Stomach (tissue), 8 donors: ENCODE measurements at regions not wholly inside any gene's neighbourhood (a gene's known extent, or its start where the extent isn't known, plus 50 kb on each side); places are given as distances from the start of the nearest gene placed in this dataset.

Experiments
- DNase-seq, 2 donors: peaks; one replicate each; pipeline versions ENCODE4 v3.0.0 to v3.0.0-alpha.2; 2013 to 2019
- H3K27ac ChIP-seq, 5 donors: fragments of 200-600 bp in 4 of 5; sonication (generic) in 4 of 5; one replicate each; pipeline ENCODE4 v1.5.1; 2013 to 2019; ENCODE audit warnings: mild to moderate bottlenecking in 1 of 5, moderate library complexity in 1 of 5
- H3K27me3 ChIP-seq, 3 donors: fragments of 200-600 bp; sonication (generic); one replicate each; pipeline ENCODE4 v1.5.1; 2017 to 2019; ENCODE audit warnings: mixed run types in 1 of 3
- H3K36me3 ChIP-seq, 4 donors: fragments of 200-600 bp; sonication (generic); 1 replicate in 3 of 4; 2 replicates in 1 of 4; pipeline ENCODE4 v1.5.1; 2016 to 2019
- H3K4me1 ChIP-seq, 4 donors: fragments of 200-600 bp; sonication (generic); one replicate each; pipeline ENCODE4 v1.5.1; 2016 to 2019
- H3K4me3 ChIP-seq, 4 donors: fragments of 200-600 bp; sonication (generic) in 3 of 4; one replicate each; pipeline ENCODE4 v1.5.1; 2016 to 2019; ENCODE audit warnings: mild to moderate bottlenecking in 1 of 4
- H3K9me3 ChIP-seq, 4 donors: fragments of 200-600 bp; sonication (generic); one replicate each; pipeline ENCODE4 v1.5.1; 2016 to 2019
- CTCF ChIP-seq, 7 experiments: fragments of 450-650 bp in 4 of 7; fragments of 200-600 bp in 3 of 7; sonication (generic) in 3 of 7; IDR thresholded peaks; one replicate each; pipeline ENCODE4 v1.5.1; 2016 to 2019; ENCODE audit warnings: antibody characterized with exemption in 7 of 7, control low read depth in 2 of 7, mild to moderate bottlenecking in 1 of 7
- EP300 ChIP-seq: sonication (generic); formaldehyde crosslinking; IDR thresholded peaks from one replicate; pipeline ENCODE4 v1.6.1; 2017; ENCODE audit warnings: antibody characterized with exemption
- POLR2A ChIP-seq, 4 donors: fragments of 450-650 bp; IDR thresholded peaks; one replicate each; pipeline ENCODE4 v1.6.1; 2016; ENCODE audit warnings: antibody characterized with exemption in 4 of 4, control low read depth in 2 of 4, mild to moderate bottlenecking in 1 of 4, moderate library complexity in 1 of 4
- POLR2AphosphoS5 ChIP-seq, 3 donors: sonication (generic); formaldehyde crosslinking; IDR thresholded peaks; one replicate each; pipeline ENCODE4 v1.6.1; 2016; ENCODE audit warnings: antibody characterized with exemption in 3 of 3
- WGBS, 5 donors: extraction: QIAGEN DNeasy Blood & Tissue Kit in 3 of 5; methylation state at CpG; one replicate each; pipeline versions ENCODE4 v1.1.5 to v1.1.7; 2013 to 2018; 5-methylcytosine and 5-hydroxymethylcytosine counted together
- intact Hi-C: fragments of 100-400 bp; cut with DNase I; formaldehyde crosslinking; loops from one replicate; pipeline ENCODE4 v1.15.1; 2023; ENCODE audit warnings: low total_unique reads
- donor health status: healthy with polysubstance abuse.
- donor health status: Bipolar disorder and iron deficiency.
- donor health status: healthy.

DNA sequence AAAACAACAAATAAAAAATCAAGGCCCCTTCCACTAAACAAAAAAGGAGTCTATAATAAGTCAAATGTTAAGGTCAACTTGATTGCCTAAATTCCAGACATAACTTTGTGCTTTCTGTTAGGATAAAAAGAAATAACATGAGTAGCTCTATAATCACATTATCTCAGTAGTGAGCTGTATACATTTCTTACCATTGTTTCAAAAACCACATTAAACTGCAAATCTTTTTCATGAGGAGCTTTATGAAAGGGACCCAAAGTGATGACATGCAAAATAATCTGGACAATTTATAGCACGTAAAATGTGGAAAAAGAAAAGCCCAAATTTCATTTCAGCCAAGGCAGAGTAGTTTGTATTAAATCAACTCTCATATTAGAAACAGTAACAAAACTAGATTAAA is 269.2 kb downstream of the KLF12 start:
- no peaks in the 10 kb centered on the region for H3K27me3 ChIP-seq
- H3K27ac ChIP-seq: no peak overlapping the region
- WGBS, 5 donors: 86 to 97% (median 92%) methylated on average over 1 of the region's 1 CpG
- H3K4me3 ChIP-seq: no peak overlapping the region
- H3K36me3 ChIP-seq: no peaks in the 10 kb centered on the region
- no peak for DNase-seq
- H3K4me1 ChIP-seq: peaks cover 0 to 1% (median 0%) of the 10 kb centered on the region in 4 donors
- no peaks in the 10 kb centered on the region for H3K9me3 ChIP-seq
- TF ChIP-seq POLR2A (IDR thresholded peaks at IDR 0.05) (no peak), EP300 (no peak), CTCF (IDR thresholded peaks at IDR 0.05) (no peak), POLR2AphosphoS5 (IDR thresholded peaks at IDR 0.05) (no peak)
- intact Hi-C loops: no loop called here

DNA sequence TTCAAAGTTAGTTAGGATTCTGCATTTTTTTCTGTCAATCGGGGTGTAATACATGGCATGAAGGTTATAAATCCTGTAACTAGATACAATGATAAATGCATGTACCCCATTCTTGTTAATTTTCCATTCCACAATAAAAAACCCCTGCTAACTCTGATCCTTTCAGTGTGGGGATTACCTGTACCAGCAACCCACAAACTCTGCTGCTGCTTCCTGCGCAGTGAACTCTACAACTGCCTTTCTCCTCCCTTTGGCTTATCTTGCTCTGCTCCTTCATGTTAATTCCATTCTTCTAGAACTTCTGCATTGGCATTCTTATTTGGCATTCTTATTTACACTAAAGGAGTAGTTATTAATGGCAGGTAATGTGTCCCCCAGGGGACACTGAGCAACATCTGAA is 273.1 kb downstream of the KLF12 start:
- H3K4me3 ChIP-seq: no peak overlapping the region
- H3K27me3 ChIP-seq: no peaks in the 10 kb centered on the region
- DNase-seq: no peak
- no peak overlapping the region for H3K27ac ChIP-seq
- no peaks in the 10 kb centered on the region for H3K4me1 ChIP-seq
- H3K9me3 ChIP-seq: no peaks in the 10 kb centered on the region
- no peak for TF ChIP-seq POLR2A (IDR thresholded peaks at IDR 0.05)
- no peak for TF ChIP-seq POLR2AphosphoS5 (IDR thresholded peaks at IDR 0.05)
- TF ChIP-seq EP300: no peak
- intact Hi-C loops: no loop called here
- no peaks in the 10 kb centered on the region for H3K36me3 ChIP-seq
- 89 to 97% (median 96%) methylated on average over 2 of the region's 2 CpGs for WGBS, 5 donors

- no peak for DNase-seq
- H3K27me3 ChIP-seq: no peaks in the 10 kb centered on the region
- WGBS, 5 donors: 86 to 93% (median 88%) methylated on average over 6 of the region's 6 CpGs
- H3K4me1 ChIP-seq: no peaks in the 10 kb centered on the region
- TF ChIP-seq CTCF (IDR thresholded peaks at IDR 0.05) (no peak), EP300 (no peak), POLR2A (IDR thresholded peaks at IDR 0.05) (no peak), POLR2AphosphoS5 (IDR thresholded peaks at IDR 0.05) (no peak)
- no peak overlapping the region for H3K4me3 ChIP-seq
- H3K27ac ChIP-seq: no peak overlapping the region
- intact Hi-C loops: no loop called here
- no peaks in the 10 kb centered on the region for H3K36me3 ChIP-seq
- no peaks in the 10 kb centered on the region for H3K9me3 ChIP-seq
Observed at GRCh38 chr13:73860501-73860900, 273.7 kb downstream of the KLF12 start.

- WGBS, 5 donors: 67 to 73% (median 71%) methylated on average over 4 of the region's 4 CpGs
- intact Hi-C loops: no loop called here
- no peaks in the 10 kb centered on the region for H3K36me3 ChIP-seq
- H3K4me1 ChIP-seq: no peaks in the 10 kb centered on the region
- no peak for DNase-seq
- no peaks in the 10 kb centered on the region for H3K27me3 ChIP-seq
- no peak overlapping the region for H3K27ac ChIP-seq
- no peaks in the 10 kb centered on the region for H3K9me3 ChIP-seq
- no peak overlapping the region for H3K4me3 ChIP-seq
- TF ChIP-seq POLR2AphosphoS5 (IDR thresholded peaks at IDR 0.05) (no peak), CTCF (IDR thresholded peaks at IDR 0.05) (no peak), POLR2A (IDR thresholded peaks at IDR 0.05) (no peak), EP300 (no peak)
Observed at GRCh38 chr13:73859841-73860240, 274.4 kb downstream of the KLF12 start.

DNA sequence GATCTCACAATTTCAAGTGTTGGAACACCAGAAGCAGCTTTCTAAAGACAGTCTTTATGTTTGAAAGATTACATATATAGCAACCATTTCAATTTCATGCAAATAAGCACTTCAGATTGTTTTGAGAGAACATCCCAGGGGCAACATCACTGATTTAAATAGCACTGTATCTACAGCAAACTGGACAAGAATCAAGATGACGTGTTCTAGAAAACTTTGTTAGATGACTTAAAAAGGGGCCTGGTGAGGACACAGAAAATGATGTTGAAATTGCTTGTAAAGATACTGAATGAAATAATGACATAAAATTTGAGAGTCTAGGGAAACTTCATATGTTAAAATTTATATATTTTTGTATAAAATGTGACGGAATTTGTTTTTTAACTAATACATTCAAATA is 277.1 kb downstream of the KLF12 start:
- TF ChIP-seq EP300 (no peak), POLR2AphosphoS5 (IDR thresholded peaks at IDR 0.05) (no peak), CTCF (IDR thresholded peaks at IDR 0.05) (no peak), POLR2A (IDR thresholded peaks at IDR 0.05) (no peak)
- H3K4me1 ChIP-seq: no peaks in the 10 kb centered on the region
- no peak overlapping the region for H3K4me3 ChIP-seq
- peak in 1 of 2 donors; percentile 75 for DNase-seq
- no peaks in the 10 kb centered on the region for H3K27me3 ChIP-seq
- no peaks in the 10 kb centered on the region for H3K36me3 ChIP-seq
- H3K9me3 ChIP-seq: no peaks in the 10 kb centered on the region
- WGBS, 5 donors: 92 to 100% (median 94%) methylated on average over 2 of the region's 2 CpGs
- no peak overlapping the region for H3K27ac ChIP-seq
- intact Hi-C loops: no loop called here
